ENCODE measurements at regions not wholly inside any gene's neighbourhood (a gene's known extent, or its start where the extent isn't known, plus 50 kb on each side); places are given as distances from the start of the nearest gene placed in this dataset.

GRCh38 chr7:36018816-36019484 lies 134.1 kb upstream of the EEPD1 start:
- TF ChIP-seq POLR2A (IDR thresholded peaks at IDR 0.05) (no peak), CTCF (IDR thresholded peaks at IDR 0.05) (no peak)
